Left ventricle myocardium inferior (tissue), 1 donor: ENCODE measurements at regions not wholly inside any gene's neighbourhood (a gene's known extent, or its start where the extent isn't known, plus 50 kb on each side); places are given as distances from the start of the nearest gene placed in this dataset.

Experiments used
- DNase-seq: peaks from one replicate; pipeline ENCODE4 v3.0.0-alpha.2; 2020
- H3K27ac ChIP-seq: fragments of 200-600 bp; replicated peaks from 2 replicates; pipeline ENCODE4 v1.8.0; 2021
- H3K27me3 ChIP-seq: fragments of 200-600 bp; 2 replicates; pipeline ENCODE4 v1.8.0; 2021; ENCODE audit warnings: low read depth
- H3K36me3 ChIP-seq: fragments of 200-600 bp; 2 replicates; pipeline ENCODE4 v1.8.0; 2021
- H3K4me1 ChIP-seq: fragments of 200-600 bp; 2 replicates; pipeline ENCODE4 v1.8.0; 2021
- H3K4me3 ChIP-seq: fragments of 200-600 bp; 2 replicates; pipeline ENCODE4 v1.8.0; 2021; ENCODE audit warnings: mild to moderate bottlenecking, moderate library complexity
- H3K9me3 ChIP-seq: fragments of 200-600 bp; replicated peaks from 2 replicates; pipeline ENCODE4 v1.8.0; 2021
- intact Hi-C: fragments of 100-400 bp; cut with micrococcal nuclease; formaldehyde crosslinking; loops from one replicate; pipeline ENCODE4 v1.11.0; 2022
- TF ChIP-seq, protein P1 (sequence below): fragments of 200-600 bp; IDR thresholded peaks from 2 replicates; pipeline ENCODE4 v1.8.0; 2021; ENCODE audit warnings: antibody characterized with exemption, mild to moderate bottlenecking, borderline replicate concordance
- donor health status: DM: no; HTN: yes; CAD: no; lungs with severe emphysema.

- no peak for DNase-seq
- intact Hi-C loops, result no loop called here
- Histone ChIP-seq H3K27ac (no peak overlapping the region), H3K36me3 (no peaks in the 10 kb centered on the region), H3K4me3 (no peak overlapping the region), H3K4me1 (no peaks in the 10 kb centered on the region), H3K9me3 (peaks cover 10% of the 10 kb centered on the region), H3K27me3 (no peaks in the 10 kb centered on the region)
- TF ChIP-seq, protein P1, sequence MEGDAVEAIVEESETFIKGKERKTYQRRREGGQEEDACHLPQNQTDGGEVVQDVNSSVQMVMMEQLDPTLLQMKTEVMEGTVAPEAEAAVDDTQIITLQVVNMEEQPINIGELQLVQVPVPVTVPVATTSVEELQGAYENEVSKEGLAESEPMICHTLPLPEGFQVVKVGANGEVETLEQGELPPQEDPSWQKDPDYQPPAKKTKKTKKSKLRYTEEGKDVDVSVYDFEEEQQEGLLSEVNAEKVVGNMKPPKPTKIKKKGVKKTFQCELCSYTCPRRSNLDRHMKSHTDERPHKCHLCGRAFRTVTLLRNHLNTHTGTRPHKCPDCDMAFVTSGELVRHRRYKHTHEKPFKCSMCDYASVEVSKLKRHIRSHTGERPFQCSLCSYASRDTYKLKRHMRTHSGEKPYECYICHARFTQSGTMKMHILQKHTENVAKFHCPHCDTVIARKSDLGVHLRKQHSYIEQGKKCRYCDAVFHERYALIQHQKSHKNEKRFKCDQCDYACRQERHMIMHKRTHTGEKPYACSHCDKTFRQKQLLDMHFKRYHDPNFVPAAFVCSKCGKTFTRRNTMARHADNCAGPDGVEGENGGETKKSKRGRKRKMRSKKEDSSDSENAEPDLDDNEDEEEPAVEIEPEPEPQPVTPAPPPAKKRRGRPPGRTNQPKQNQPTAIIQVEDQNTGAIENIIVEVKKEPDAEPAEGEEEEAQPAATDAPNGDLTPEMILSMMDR, result no peak
These were observed 758.2 kb downstream of the TLE1 start for GRCh38 chr9:80931163-80931562.

DNA sequence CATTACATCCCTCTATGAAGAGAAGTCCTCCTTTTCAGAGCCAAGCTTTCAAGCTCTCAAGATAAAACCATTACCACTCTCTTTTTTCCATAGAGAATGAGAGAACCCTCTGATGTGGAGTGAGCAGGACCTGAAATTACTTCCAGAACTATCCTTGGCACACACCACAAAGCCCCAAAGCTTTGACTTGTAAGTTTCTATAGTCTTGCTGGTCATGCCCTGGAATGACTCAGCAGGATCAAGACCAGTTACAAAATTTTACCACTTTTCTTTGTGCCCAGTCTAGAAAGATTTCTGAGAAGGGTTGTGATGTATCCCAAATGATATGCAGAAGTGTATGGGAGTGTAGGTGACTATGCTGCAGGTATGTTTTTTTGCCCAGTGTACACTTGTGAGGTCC is 760.6 kb downstream of the TLE1 start:
- no peaks in the 10 kb centered on the region for H3K27me3 ChIP-seq
- TF ChIP-seq, protein P1, result no peak
- intact Hi-C loops, result no loop called here
- no peak overlapping the region for H3K27ac ChIP-seq
- H3K4me3 ChIP-seq, result no peak overlapping the region
- H3K9me3 ChIP-seq, result peaks cover 13% of the 10 kb centered on the region
- no peaks in the 10 kb centered on the region for H3K4me1 ChIP-seq
- no peak for DNase-seq
- H3K36me3 ChIP-seq, result no peaks in the 10 kb centered on the region

GRCh38 chr9:80926611-80927010 is 762.7 kb downstream of the TLE1 start:
- DNase-seq, result no peak
- TF ChIP-seq, protein P1, result no peak
- Histone ChIP-seq H3K27me3 (no peaks in the 10 kb centered on the region), H3K27ac (no peak overlapping the region), H3K4me3 (no peak overlapping the region), H3K9me3 (peaks cover 13% of the 10 kb centered on the region), H3K36me3 (no peaks in the 10 kb centered on the region), H3K4me1 (no peaks in the 10 kb centered on the region)
- intact Hi-C loops, result no loop called here

- DNase-seq, result no peak
- Histone ChIP-seq H3K27me3 (no peaks in the 10 kb centered on the region), H3K27ac (no peak overlapping the region), H3K4me1 (no peaks in the 10 kb centered on the region), H3K4me3 (no peak overlapping the region), H3K36me3 (no peaks in the 10 kb centered on the region), H3K9me3 (peaks cover 38% of the 10 kb centered on the region)
- intact Hi-C loops, result no loop called here
- TF ChIP-seq, protein P1, result no peak
These were observed 766.8 kb downstream of the TLE1 start for GRCh38 chr9:80922544-80922943.

DNA sequence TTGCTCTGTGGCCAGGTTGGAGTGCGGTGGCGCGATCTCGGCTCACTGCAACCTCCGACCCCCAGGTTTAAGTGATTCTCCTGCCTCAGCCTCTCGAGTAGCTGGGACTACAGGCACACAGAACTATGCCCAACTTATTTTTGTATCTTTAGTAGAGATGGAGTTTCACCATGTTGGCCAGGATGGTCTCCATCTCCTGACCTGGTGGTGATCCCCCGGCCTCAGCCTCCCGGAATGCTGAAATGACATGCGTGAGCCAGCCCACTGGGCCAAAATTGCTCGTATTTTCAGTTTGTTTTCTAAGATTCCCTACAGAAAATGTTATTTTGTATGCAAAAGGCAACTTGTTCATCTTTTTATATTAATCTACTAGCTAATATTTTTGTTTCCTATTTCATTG is 782.6 kb downstream of the TLE1 start:
- Histone ChIP-seq H3K27ac (no peak overlapping the region), H3K27me3 (no peaks in the 10 kb centered on the region), H3K4me3 (no peak overlapping the region), H3K9me3 (peaks cover 4% of the 10 kb centered on the region), H3K36me3 (no peaks in the 10 kb centered on the region), H3K4me1 (no peaks in the 10 kb centered on the region)
- intact Hi-C loops, result no loop called here
- TF ChIP-seq, protein P1, result no peak
- no peak for DNase-seq

DNA sequence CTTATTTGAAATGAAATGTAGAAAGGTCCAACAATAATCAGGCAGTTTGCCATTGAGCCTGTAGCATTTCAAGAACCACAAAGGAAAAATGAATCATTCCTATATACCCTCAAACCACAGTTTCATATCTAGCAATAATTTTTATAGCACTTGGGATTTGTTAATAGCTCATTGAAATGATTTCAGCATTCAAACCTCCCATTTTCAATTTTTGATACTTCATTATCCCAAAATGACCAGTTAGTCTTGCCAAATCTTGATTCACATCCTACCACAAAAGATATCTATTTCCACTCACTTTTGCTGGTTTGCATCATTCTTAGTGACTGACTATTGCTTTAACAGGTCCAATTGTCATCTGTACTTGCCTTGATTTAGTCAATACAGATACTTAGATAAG is 790.1 kb downstream of the TLE1 start:
- no peaks in the 10 kb centered on the region for H3K4me1 ChIP-seq
- intact Hi-C loops, result no loop called here
- no peaks in the 10 kb centered on the region for H3K27me3 ChIP-seq
- DNase-seq, result no peak
- H3K9me3 ChIP-seq, result peaks cover 27% of the 10 kb centered on the region
- TF ChIP-seq, protein P1, result no peak
- H3K27ac ChIP-seq, result no peak overlapping the region
- H3K36me3 ChIP-seq, result no peaks in the 10 kb centered on the region
- no peak overlapping the region for H3K4me3 ChIP-seq
